Muscle layer of colon (tissue), 2 donors: ENCODE measurements at regions not wholly inside any gene's neighbourhood (a gene's known extent, or its start where the extent isn't known, plus 50 kb on each side); places are given as distances from the start of the nearest gene placed in this dataset.
"Not testable (repeated sequence)": the region's sequence is repeated elsewhere in the genome, so short reads cannot be mapped to it uniquely, and the experiment has no call there.

ENCODE experiments used
- H3K27ac ChIP-seq: one replicate; pipeline ENCODE4 v1.7.0; 2013; ENCODE audit warnings: low read depth, mild to moderate bottlenecking, low read length, moderate library complexity
- H3K27me3 ChIP-seq, 2 donors: one replicate each; pipeline ENCODE4 v1.7.0; 2013; ENCODE audit warnings: low read length in 2 of 2, mild to moderate bottlenecking in 2 of 2; ENCODE audit not compliant: insufficient read depth in 2 of 2, control insufficient read depth in 1 of 2
- H3K36me3 ChIP-seq: one replicate; pipeline ENCODE4 v1.7.0; 2013; ENCODE audit warnings: mild to moderate bottlenecking, low read length; ENCODE audit not compliant: insufficient read depth
- H3K4me1 ChIP-seq: one replicate; pipeline ENCODE4 v1.7.0; 2013; ENCODE audit warnings: mild to moderate bottlenecking, low read length; ENCODE audit not compliant: insufficient read depth
- H3K4me3 ChIP-seq, 2 donors: one replicate each; pipeline ENCODE4 v1.7.0; 2013; ENCODE audit warnings: low read length in 2 of 2, low read depth in 1 of 2, mild to moderate bottlenecking in 1 of 2, moderate library complexity in 1 of 2
- H3K9ac ChIP-seq: one replicate; pipeline ENCODE4 v1.7.0; 2013; ENCODE audit warnings: low read length
- H3K9me3 ChIP-seq: one replicate; pipeline ENCODE4 v1.7.0; 2013; ENCODE audit warnings: mild to moderate bottlenecking, low read length
- donor health status: abdominal sarcoma.
- donor health status: Adenocarcinoma of cecum.

GRCh38 chr15:24202297-24202696 lies 473.3 kb upstream of the NPAP1 start:
- not testable (repeated sequence) for H3K9ac ChIP-seq, H3K27ac ChIP-seq, H3K4me1 ChIP-seq, H3K27me3 ChIP-seq, H3K4me3 ChIP-seq, H3K36me3 ChIP-seq, H3K9me3 ChIP-seq

GRCh38 chr15:24211742-24212476 lies 463.7 kb upstream of the NPAP1 start:
- H3K27ac ChIP-seq, H3K9me3 ChIP-seq, H3K9ac ChIP-seq, H3K27me3 ChIP-seq, H3K4me1 ChIP-seq, H3K36me3 ChIP-seq, H3K4me3 ChIP-seq: not testable (repeated sequence)

GRCh38 chr15:24223739-24224138 lies 451.8 kb upstream of the NPAP1 start:
- Histone ChIP-seq H3K9ac (no peak overlapping the region), H3K27me3 (no peaks in the 10 kb centered on the region)

GRCh38 chr15:24224161-24224560 lies 451.4 kb upstream of the NPAP1 start:
- H3K36me3 ChIP-seq: no peaks in the 10 kb centered on the region
- no peaks in the 10 kb centered on the region for H3K9me3 ChIP-seq

More at GRCh38 chr15:24223739-24224138, 451.8 kb upstream of the NPAP1 start:
- no peaks in the 10 kb centered on the region for H3K4me1 ChIP-seq
- H3K27ac ChIP-seq: no peak overlapping the region
- H3K9me3 ChIP-seq: no peaks in the 10 kb centered on the region
- H3K36me3 ChIP-seq: no peaks in the 10 kb centered on the region
- no peak overlapping the region for H3K4me3 ChIP-seq

GRCh38 chr15:24228922-24229321 lies 446.7 kb upstream of the NPAP1 start:
- not testable (repeated sequence) for H3K27me3 ChIP-seq, H3K4me3 ChIP-seq, H3K9me3 ChIP-seq, H3K4me1 ChIP-seq, H3K27ac ChIP-seq, H3K36me3 ChIP-seq, H3K9ac ChIP-seq

More at GRCh38 chr15:24224161-24224560, 451.4 kb upstream of the NPAP1 start:
- Histone ChIP-seq H3K4me1 (no peaks in the 10 kb centered on the region), H3K27me3 (no peaks in the 10 kb centered on the region), H3K9ac (no peak overlapping the region), H3K4me3 (no peak overlapping the region), H3K27ac (no peak overlapping the region)

GRCh38 chr15:24233134-24233533 lies 442.4 kb upstream of the NPAP1 start:
- not testable (repeated sequence) for H3K4me1 ChIP-seq, H3K4me3 ChIP-seq, H3K36me3 ChIP-seq, H3K27me3 ChIP-seq, H3K9ac ChIP-seq, H3K27ac ChIP-seq, H3K9me3 ChIP-seq

GRCh38 chr15:24240580-24240979 lies 435.0 kb upstream of the NPAP1 start:
- not testable (repeated sequence) for H3K27me3 ChIP-seq, H3K9me3 ChIP-seq, H3K9ac ChIP-seq, H3K4me1 ChIP-seq, H3K4me3 ChIP-seq, H3K36me3 ChIP-seq, H3K27ac ChIP-seq

GRCh38 chr15:24259106-24259505 lies 416.5 kb upstream of the NPAP1 start:
- not testable (repeated sequence) for H3K27me3 ChIP-seq, H3K27ac ChIP-seq, H3K9me3 ChIP-seq, H3K4me1 ChIP-seq, H3K9ac ChIP-seq, H3K4me3 ChIP-seq, H3K36me3 ChIP-seq

- not testable (repeated sequence) for H3K27me3 ChIP-seq, H3K36me3 ChIP-seq, H3K4me3 ChIP-seq, H3K27ac ChIP-seq, H3K4me1 ChIP-seq, H3K9me3 ChIP-seq, H3K9ac ChIP-seq
These were observed 415.2 kb upstream of the NPAP1 start for GRCh38 chr15:24260407-24260806.

GRCh38 chr15:24260854-24261253 lies 414.7 kb upstream of the NPAP1 start:
- not testable (repeated sequence) for H3K36me3 ChIP-seq, H3K4me3 ChIP-seq, H3K27ac ChIP-seq, H3K27me3 ChIP-seq, H3K9me3 ChIP-seq, H3K4me1 ChIP-seq, H3K9ac ChIP-seq

GRCh38 chr15:24268536-24269165 lies 406.9 kb upstream of the NPAP1 start:
- not testable (repeated sequence) for H3K4me3 ChIP-seq, H3K9me3 ChIP-seq, H3K27ac ChIP-seq, H3K9ac ChIP-seq, H3K36me3 ChIP-seq, H3K4me1 ChIP-seq, H3K27me3 ChIP-seq

- Histone ChIP-seq H3K4me1 (no peaks in the 10 kb centered on the region), H3K4me3 (no peak overlapping the region), H3K27me3 (no peaks in the 10 kb centered on the region), H3K9me3 (no peaks in the 10 kb centered on the region), H3K27ac (peak overlapping the region; percentile 27), H3K9ac (no peak overlapping the region), H3K36me3 (no peaks in the 10 kb centered on the region)
These were observed 406.4 kb upstream of the NPAP1 start for GRCh38 chr15:24269166-24269571.
